ENCODE measurements at regions not wholly inside any gene's neighbourhood (a gene's known extent, or its start where the extent isn't known, plus 50 kb on each side); places are given as distances from the start of the nearest gene placed in this dataset.

GRCh38 chr11:80538040-80538439, 1097.2 kb upstream of the TENM4 start:
- no peaks in the 10 kb centered on the region for H3K36me3 Mint-ChIP-seq
- H3K27me3 Mint-ChIP-seq (ENCODE audit: insufficient read depth, low read depth) = peaks cover 6% of the 10 kb centered on the region
- Histone ChIP-seq H3F3A (ENCODE audit: low read depth) (no peaks in the 10 kb centered on the region), H3K4me2 (no peak overlapping the region), H4K20me1 (ENCODE audit: low read depth) (no peaks in the 10 kb centered on the region), H2AFZ (replicated peaks) (no peak overlapping the region), H3K79me2 (ENCODE audit: low read depth) (no peaks in the 10 kb centered on the region), H3K4me1 (no peaks in the 10 kb centered on the region), H3K27ac (no peak overlapping the region), H3K27me3 (no peaks in the 10 kb centered on the region), H3K4me3 (no peak overlapping the region), H3K9me3 (ENCODE audit: low read depth) (no peaks in the 10 kb centered on the region), H3K9ac (no peak overlapping the region), H3K36me3 (no peaks in the 10 kb centered on the region)
- DNase-seq (ENCODE audit: low spot score) = no peak
- no peak overlapping the region for H3K27ac Mint-ChIP-seq
- TF ChIP-seq EZH2 (IDR thresholded peaks at IDR 0.05) = no peak
- TF ChIP-seq EZH2phosphoT487 (IDR thresholded peaks at IDR 0.05) = no peak
- TF ChIP-seq CTCF (IDR thresholded peaks at IDR 0.05) = no peak
- H3K4me1 Mint-ChIP-seq = no peaks in the 10 kb centered on the region
- H3K9me3 Mint-ChIP-seq = peaks cover 5% of the 10 kb centered on the region
- no peak overlapping the region for H3K4me3 Mint-ChIP-seq

GRCh38 chr11:80533463-80533862, 1092.6 kb upstream of the TENM4 start:
- Histone ChIP-seq H3K27me3 (no peaks in the 10 kb centered on the region), H3K9me3 (ENCODE audit: low read depth) (no peaks in the 10 kb centered on the region), H2AFZ (replicated peaks) (no peak overlapping the region), H3K9ac (no peak overlapping the region), H3K4me1 (no peaks in the 10 kb centered on the region), H3K4me3 (no peak overlapping the region), H3K4me2 (no peak overlapping the region), H3K27ac (no peak overlapping the region), H3F3A (ENCODE audit: low read depth) (no peaks in the 10 kb centered on the region), H3K79me2 (ENCODE audit: low read depth) (no peaks in the 10 kb centered on the region), H4K20me1 (ENCODE audit: low read depth) (no peaks in the 10 kb centered on the region), H3K36me3 (no peaks in the 10 kb centered on the region)
- no peak for DNase-seq (ENCODE audit: low spot score)
- H3K27ac Mint-ChIP-seq = no peak overlapping the region
- H3K9me3 Mint-ChIP-seq = peaks cover 13% of the 10 kb centered on the region
- no peak for TF ChIP-seq CTCF (IDR thresholded peaks at IDR 0.05)
- no peak for TF ChIP-seq EZH2phosphoT487 (IDR thresholded peaks at IDR 0.05)
- TF ChIP-seq EZH2 (IDR thresholded peaks at IDR 0.05) = no peak
- peaks cover 15% of the 10 kb centered on the region for H3K27me3 Mint-ChIP-seq (ENCODE audit: insufficient read depth, low read depth)
- no peaks in the 10 kb centered on the region for H3K4me1 Mint-ChIP-seq
- peaks cover 3% of the 10 kb centered on the region for H3K36me3 Mint-ChIP-seq
- no peak overlapping the region for H3K4me3 Mint-ChIP-seq

GRCh38 chr11:80532633-80533232, 1091.9 kb upstream of the TENM4 start:
- Mint-ChIP-seq H3K4me1 (no peaks in the 10 kb centered on the region), H3K27me3 (ENCODE audit: insufficient read depth, low read depth) (peaks cover 15% of the 10 kb centered on the region), H3K9me3 (peaks cover 13% of the 10 kb centered on the region), H3K4me3 (no peak overlapping the region), H3K36me3 (peaks cover 3% of the 10 kb centered on the region), H3K27ac (no peak overlapping the region)
- Histone ChIP-seq H3K27ac (no peak overlapping the region), H3K9me3 (ENCODE audit: low read depth) (no peaks in the 10 kb centered on the region), H3K27me3 (no peaks in the 10 kb centered on the region), H3K4me1 (no peaks in the 10 kb centered on the region), H2AFZ (replicated peaks) (no peak overlapping the region), H3K4me3 (no peak overlapping the region), H4K20me1 (ENCODE audit: low read depth) (no peaks in the 10 kb centered on the region), H3K4me2 (no peak overlapping the region), H3F3A (ENCODE audit: low read depth) (no peaks in the 10 kb centered on the region), H3K79me2 (ENCODE audit: low read depth) (no peaks in the 10 kb centered on the region), H3K9ac (no peak overlapping the region), H3K36me3 (no peaks in the 10 kb centered on the region)
- DNase-seq (ENCODE audit: low spot score) = no peak
- TF ChIP-seq EZH2 (IDR thresholded peaks at IDR 0.05) (no peak), CTCF (IDR thresholded peaks at IDR 0.05) (no peak), EZH2phosphoT487 (IDR thresholded peaks at IDR 0.05) (no peak)

All from neural progenitor cell (in vitro differentiated cells).